Smooth muscle cell (in vitro differentiated cells): ENCODE measurements at regions not wholly inside any gene's neighbourhood (a gene's known extent, or its start where the extent isn't known, plus 50 kb on each side); places are given as distances from the start of the nearest gene placed in this dataset.
"Not testable (repeated sequence)": the region's sequence is repeated elsewhere in the genome, so short reads cannot be mapped to it uniquely, and the experiment has no call there.

Experiments
- DNase-seq: peaks from one replicate; lab custom pipeline; 2025; ENCODE audit not compliant: unreplicated experiment; lab: John Stamatoyannopoulos, UW
- H2AFZ ChIP-seq: fragments of 200-600 bp; sonication (generic); 2 replicates; pipeline ENCODE4 v1.6.0; 2016; ENCODE audit warnings: antibody characterized with exemption, low read depth, mild to moderate bottlenecking
- H3F3A ChIP-seq: fragments of 200-600 bp; sonication (generic); 2 replicates; pipeline ENCODE4 v1.6.0; 2017; ENCODE audit warnings: antibody characterized with exemption, low read depth
- H3K27ac ChIP-seq: fragments of 200-600 bp; sonication (generic); 2 replicates; pipeline ENCODE4 v1.5.1; 2016; ENCODE audit warnings: low read depth, mild to moderate bottlenecking
- H3K27me3 ChIP-seq: fragments of 200-600 bp; sonication (generic); 2 replicates; pipeline ENCODE4 v1.6.1; 2016; ENCODE audit warnings: low read depth, mild to moderate bottlenecking
- H3K36me3 ChIP-seq: fragments of 200-600 bp; sonication (generic); 2 replicates; pipeline ENCODE4 v1.5.1; 2016; ENCODE audit warnings: low read depth
- H3K4me1 ChIP-seq: fragments of 200-600 bp; sonication (generic); 2 replicates; pipeline ENCODE4 v1.5.1; 2016; ENCODE audit warnings: low read depth
- H3K4me2 ChIP-seq: fragments of 200-600 bp; sonication (generic); 2 replicates; pipeline ENCODE4 v1.6.0; 2016; ENCODE audit warnings: mild to moderate bottlenecking
- H3K4me3 ChIP-seq: fragments of 200-600 bp; sonication (generic); 2 replicates; pipeline ENCODE4 v1.5.1; 2016; ENCODE audit warnings: mild to moderate bottlenecking
- H3K79me2 ChIP-seq: fragments of 200-600 bp; sonication (generic); 2 replicates; pipeline ENCODE4 v1.6.0; 2016; ENCODE audit warnings: low read depth, mild to moderate bottlenecking
- H3K9ac ChIP-seq: fragments of 200-600 bp; sonication (generic); 2 replicates; pipeline ENCODE4 v1.6.0; 2016; ENCODE audit warnings: low read depth
- H3K9me3 ChIP-seq: fragments of 200-600 bp; sonication (generic); replicated peaks from 2 replicates; pipeline ENCODE4 v1.5.1; 2016; ENCODE audit warnings: low read depth
- H4K20me1 ChIP-seq: fragments of 200-600 bp; sonication (generic); 2 replicates; pipeline ENCODE4 v1.6.0; 2016; ENCODE audit warnings: low read depth
- CTCF ChIP-seq: fragments of 200-600 bp; sonication (generic); IDR thresholded peaks from 2 replicates; pipeline ENCODE4 v1.5.1; 2017; ENCODE audit warnings: borderline replicate concordance, mild to moderate bottlenecking, antibody characterized with exemption; ENCODE audit not compliant: insufficient read depth, poor library complexity, severe bottlenecking
- WGBS: methylation state at CpG from one replicate; pipeline ENCODE4 v1.1.7; 2016; ENCODE audit warnings: low lambda C conversion rate; 5-methylcytosine and 5-hydroxymethylcytosine counted together

- Histone ChIP-seq H3K79me2 (no peaks in the 10 kb centered on the region), H3F3A (no peaks in the 10 kb centered on the region), H3K36me3 (peaks cover 2% of the 10 kb centered on the region), H2AFZ (no peak overlapping the region), H3K4me2 (no peak overlapping the region), H3K9ac (no peak overlapping the region), H3K4me1 (no peaks in the 10 kb centered on the region), H3K27me3 (no peaks in the 10 kb centered on the region), H4K20me1 (no peaks in the 10 kb centered on the region), H3K9me3 (no peaks in the 10 kb centered on the region), H3K4me3 (no peak overlapping the region), H3K27ac (no peak overlapping the region)
- no peak for TF ChIP-seq CTCF
- DNase-seq = no peak
- 96% methylated on average over 4 of the region's 4 CpGs for WGBS
Observed at GRCh38 chr1:19024532-19024931, 68.1 kb upstream of the IFFO2 start.

DNA sequence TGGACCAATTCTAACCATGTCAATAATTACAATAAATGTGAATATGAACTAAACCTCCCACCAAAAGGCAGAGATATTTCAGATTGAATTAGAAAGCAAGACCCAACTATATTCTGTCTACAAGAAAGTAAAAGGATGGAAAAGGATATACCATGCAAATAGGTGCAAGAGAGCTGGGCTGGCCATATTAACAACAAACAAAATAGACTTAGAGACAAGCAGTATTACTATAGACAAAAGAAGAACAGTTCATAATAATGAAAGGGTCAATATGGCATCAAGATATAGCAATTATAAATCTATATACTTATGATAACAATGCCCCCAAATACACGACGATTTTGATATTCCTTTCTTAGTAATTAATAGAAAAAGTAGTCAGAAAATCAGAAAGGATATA is 67.3 kb upstream of the IFFO2 start:
- H3K9ac ChIP-seq = no peak overlapping the region
- H4K20me1 ChIP-seq = no peaks in the 10 kb centered on the region
- H3K27me3 ChIP-seq = no peaks in the 10 kb centered on the region
- H3K4me1 ChIP-seq = no peaks in the 10 kb centered on the region
- H3K4me2 ChIP-seq = no peak overlapping the region
- no peak overlapping the region for H2AFZ ChIP-seq
- no peak overlapping the region for H3K4me3 ChIP-seq
- no peak for DNase-seq
- no peaks in the 10 kb centered on the region for H3K9me3 ChIP-seq
- 93% methylated on average over 2 of the region's 2 CpGs for WGBS
- no peak for TF ChIP-seq CTCF
- no peaks in the 10 kb centered on the region for H3F3A ChIP-seq
- H3K27ac ChIP-seq = no peak overlapping the region
- H3K79me2 ChIP-seq = no peaks in the 10 kb centered on the region
- H3K36me3 ChIP-seq = peaks cover 2% of the 10 kb centered on the region

DNA sequence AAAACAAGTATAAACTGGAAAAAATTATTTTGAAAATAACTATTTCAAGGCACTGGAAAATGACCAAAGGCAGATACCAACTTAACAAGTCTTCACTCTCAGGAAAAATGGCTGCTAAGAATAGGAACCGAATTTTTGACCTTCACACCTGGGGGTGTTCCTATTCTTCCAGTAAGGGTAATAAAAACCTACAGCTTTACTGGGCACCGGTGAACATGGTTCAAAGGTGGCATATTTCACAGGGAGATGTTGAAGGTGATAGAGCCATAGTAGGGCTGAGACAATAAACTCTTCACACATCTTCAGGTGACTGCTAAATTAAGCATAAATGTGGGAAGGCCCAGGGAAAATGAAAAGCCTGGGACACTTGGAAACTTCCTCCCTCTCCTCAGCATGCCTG is 65.4 kb upstream of the IFFO2 start:
- no peak overlapping the region for H3K9ac ChIP-seq
- no peak for DNase-seq
- H3K36me3 ChIP-seq = peaks cover 2% of the 10 kb centered on the region
- no peak overlapping the region for H3K27ac ChIP-seq
- no peaks in the 10 kb centered on the region for H4K20me1 ChIP-seq
- H3F3A ChIP-seq = no peaks in the 10 kb centered on the region
- H3K9me3 ChIP-seq = no peaks in the 10 kb centered on the region
- H3K4me1 ChIP-seq = no peaks in the 10 kb centered on the region
- H3K4me3 ChIP-seq = no peak overlapping the region
- no peaks in the 10 kb centered on the region for H3K79me2 ChIP-seq
- no peak overlapping the region for H2AFZ ChIP-seq
- 90% methylated on average over 2 of the region's 2 CpGs for WGBS
- H3K27me3 ChIP-seq = no peaks in the 10 kb centered on the region
- no peak overlapping the region for H3K4me2 ChIP-seq
- TF ChIP-seq CTCF = no peak

DNA sequence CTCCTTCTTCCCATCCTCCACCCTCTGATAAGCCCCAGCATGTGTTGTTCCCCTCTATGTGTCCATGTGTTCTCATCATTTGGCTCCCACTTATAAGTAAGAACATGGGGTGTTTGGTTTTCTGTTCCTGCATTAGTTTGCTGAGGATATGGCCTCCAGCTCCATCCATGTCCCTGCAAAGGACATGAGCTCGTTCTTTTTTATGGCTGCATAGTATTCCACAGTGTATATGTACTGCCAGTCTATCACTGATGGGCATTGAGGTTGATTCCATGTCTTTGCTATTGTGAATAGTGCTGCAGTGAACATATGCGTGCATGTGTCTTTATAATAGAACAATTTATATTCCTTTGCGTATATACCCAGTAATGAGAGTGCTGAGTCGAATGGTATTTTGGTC is 62.8 kb upstream of the IFFO2 start:
- not testable (repeated sequence) for H3K27ac ChIP-seq, H3K9me3 ChIP-seq, H3K36me3 ChIP-seq, H3K27me3 ChIP-seq, H3F3A ChIP-seq, DNase-seq, H4K20me1 ChIP-seq, H3K4me2 ChIP-seq, H3K79me2 ChIP-seq, H3K4me1 ChIP-seq, H3K4me3 ChIP-seq, H3K9ac ChIP-seq, H2AFZ ChIP-seq
- 97% methylated on average over 4 of the region's 4 CpGs for WGBS
